OCI-LY7 (cell line): ENCODE measurements at regions not wholly inside any gene's neighbourhood (a gene's known extent, or its start where the extent isn't known, plus 50 kb on each side); places are given as distances from the start of the nearest gene placed in this dataset.

Experiments
- EZH2phosphoT487 ChIP-seq: fragments of 200-600 bp; sonication (generic); IDR thresholded peaks from 2 replicates; pipeline ENCODE4 v1.6.1; 2018; ENCODE audit warnings: low read depth, borderline replicate concordance, mild to moderate bottlenecking, mixed run types, antibody characterized with exemption, low read length, moderate library complexity, mixed read lengths
- TF ChIP-seq, protein P1 (sequence below): fragments of 200-600 bp; sonication (generic); conservative IDR thresholded peaks from 2 replicates; pipeline ENCODE4 v1.5.1; 2014; ENCODE audit warnings: mild to moderate bottlenecking, antibody characterized with exemption, low read length, moderate library complexity, mixed read lengths

DNA sequence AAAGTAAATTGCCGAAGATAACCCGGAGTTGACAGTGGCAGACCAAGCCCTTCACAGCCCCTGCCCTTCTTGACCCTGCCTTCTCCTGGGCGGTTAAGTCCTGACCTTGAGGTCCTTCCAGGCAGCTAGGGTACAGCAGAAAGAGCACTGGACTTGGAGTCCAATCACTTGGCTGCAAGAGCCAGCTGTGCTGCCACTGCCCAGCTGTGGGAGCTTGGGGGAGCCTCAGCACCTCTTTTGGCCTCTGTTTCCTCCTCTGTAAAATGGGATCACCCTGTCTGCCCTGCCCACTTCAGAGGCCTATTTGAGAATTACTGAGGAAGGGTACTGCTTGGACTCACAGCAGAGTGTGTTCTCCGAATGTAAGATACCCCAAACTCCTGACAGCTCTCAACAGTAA is 66.2 kb upstream of the SMAD6 start:
- TF ChIP-seq, protein P1, sequence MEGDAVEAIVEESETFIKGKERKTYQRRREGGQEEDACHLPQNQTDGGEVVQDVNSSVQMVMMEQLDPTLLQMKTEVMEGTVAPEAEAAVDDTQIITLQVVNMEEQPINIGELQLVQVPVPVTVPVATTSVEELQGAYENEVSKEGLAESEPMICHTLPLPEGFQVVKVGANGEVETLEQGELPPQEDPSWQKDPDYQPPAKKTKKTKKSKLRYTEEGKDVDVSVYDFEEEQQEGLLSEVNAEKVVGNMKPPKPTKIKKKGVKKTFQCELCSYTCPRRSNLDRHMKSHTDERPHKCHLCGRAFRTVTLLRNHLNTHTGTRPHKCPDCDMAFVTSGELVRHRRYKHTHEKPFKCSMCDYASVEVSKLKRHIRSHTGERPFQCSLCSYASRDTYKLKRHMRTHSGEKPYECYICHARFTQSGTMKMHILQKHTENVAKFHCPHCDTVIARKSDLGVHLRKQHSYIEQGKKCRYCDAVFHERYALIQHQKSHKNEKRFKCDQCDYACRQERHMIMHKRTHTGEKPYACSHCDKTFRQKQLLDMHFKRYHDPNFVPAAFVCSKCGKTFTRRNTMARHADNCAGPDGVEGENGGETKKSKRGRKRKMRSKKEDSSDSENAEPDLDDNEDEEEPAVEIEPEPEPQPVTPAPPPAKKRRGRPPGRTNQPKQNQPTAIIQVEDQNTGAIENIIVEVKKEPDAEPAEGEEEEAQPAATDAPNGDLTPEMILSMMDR = no peak
- TF ChIP-seq EZH2phosphoT487 = no peak
